Mesothelial cell of epicardium (in vitro differentiated cells): ENCODE measurements at regions not wholly inside any gene's neighbourhood (a gene's known extent, or its start where the extent isn't known, plus 50 kb on each side); places are given as distances from the start of the nearest gene placed in this dataset.
"Not testable (repeated sequence)": the region's sequence is repeated elsewhere in the genome, so short reads cannot be mapped to it uniquely, and the experiment has no call there.

Experiments
- DNase-seq, 2 experiments: peaks; one replicate each; pipeline ENCODE4 v3.0.0; 2021; ENCODE audit warnings: low spot score in 2 of 2; ENCODE audit not compliant: unreplicated experiment in 2 of 2
- H3K27ac Mint-ChIP-seq: 2 replicates; pipeline ENCODE4 v1.8.0; 2021; ENCODE audit warnings: mixed read lengths
- H3K27me3 Mint-ChIP-seq: 2 replicates; pipeline ENCODE4 v1.8.0; 2021; ENCODE audit warnings: low read depth, mixed read lengths
- H3K36me3 Mint-ChIP-seq: 2 replicates; pipeline ENCODE4 v1.8.0; 2021; ENCODE audit warnings: mixed read lengths
- H3K4me1 Mint-ChIP-seq: 2 replicates; pipeline ENCODE4 v1.8.0; 2021; ENCODE audit warnings: mixed read lengths
- H3K4me3 Mint-ChIP-seq: 2 replicates; pipeline ENCODE4 v1.8.0; 2021; ENCODE audit warnings: mild to moderate bottlenecking, moderate library complexity, mixed read lengths
- H3K9me3 Mint-ChIP-seq: 2 replicates; pipeline ENCODE4 v1.8.0; 2021; ENCODE audit warnings: mixed read lengths
- CTCF ChIP-seq: fragments of 200-600 bp; sonication (generic); IDR thresholded peaks from one replicate; pipeline ENCODE4 v1.5.0; 2021; ENCODE audit warnings: antibody characterized with exemption; ENCODE audit not compliant: unreplicated experiment

- no peak for DNase-seq
- H3K4me3 Mint-ChIP-seq: no peak overlapping the region
- no peaks in the 10 kb centered on the region for H3K9me3 Mint-ChIP-seq
- H3K27ac Mint-ChIP-seq: no peak overlapping the region
- peaks cover 20% of the 10 kb centered on the region for H3K27me3 Mint-ChIP-seq
- no peaks in the 10 kb centered on the region for H3K36me3 Mint-ChIP-seq
- H3K4me1 Mint-ChIP-seq: no peaks in the 10 kb centered on the region
- TF ChIP-seq CTCF: no peak
Measured at GRCh38 chr19:27964185-27964584, 1248.8 kb downstream of the UQCRFS1 start.

DNA sequence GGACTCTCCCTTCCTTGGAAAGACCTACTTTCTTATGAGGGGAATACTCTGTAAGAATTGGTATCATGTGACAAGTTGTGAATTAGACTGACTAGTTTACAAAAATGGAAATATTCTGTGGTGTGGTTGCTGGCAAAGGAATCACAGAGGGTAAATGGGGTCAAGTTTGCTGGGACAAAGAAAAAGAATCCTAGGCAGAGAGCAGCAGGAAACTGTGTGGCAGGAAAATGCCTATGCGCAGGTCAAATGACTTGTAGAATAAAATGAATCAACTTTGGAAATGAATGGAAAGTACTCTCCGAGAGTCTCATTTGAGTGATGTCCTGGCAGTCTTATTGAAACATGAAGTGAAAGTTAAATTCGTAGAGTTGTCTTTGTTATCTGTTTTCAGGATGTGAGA, 1250.7 kb downstream of the UQCRFS1 start:
- Mint-ChIP-seq H3K4me1 (no peaks in the 10 kb centered on the region), H3K4me3 (no peak overlapping the region), H3K27me3 (peaks cover 20% of the 10 kb centered on the region), H3K36me3 (no peaks in the 10 kb centered on the region), H3K27ac (no peak overlapping the region), H3K9me3 (no peaks in the 10 kb centered on the region)
- DNase-seq: no peak
- no peak for TF ChIP-seq CTCF

DNA sequence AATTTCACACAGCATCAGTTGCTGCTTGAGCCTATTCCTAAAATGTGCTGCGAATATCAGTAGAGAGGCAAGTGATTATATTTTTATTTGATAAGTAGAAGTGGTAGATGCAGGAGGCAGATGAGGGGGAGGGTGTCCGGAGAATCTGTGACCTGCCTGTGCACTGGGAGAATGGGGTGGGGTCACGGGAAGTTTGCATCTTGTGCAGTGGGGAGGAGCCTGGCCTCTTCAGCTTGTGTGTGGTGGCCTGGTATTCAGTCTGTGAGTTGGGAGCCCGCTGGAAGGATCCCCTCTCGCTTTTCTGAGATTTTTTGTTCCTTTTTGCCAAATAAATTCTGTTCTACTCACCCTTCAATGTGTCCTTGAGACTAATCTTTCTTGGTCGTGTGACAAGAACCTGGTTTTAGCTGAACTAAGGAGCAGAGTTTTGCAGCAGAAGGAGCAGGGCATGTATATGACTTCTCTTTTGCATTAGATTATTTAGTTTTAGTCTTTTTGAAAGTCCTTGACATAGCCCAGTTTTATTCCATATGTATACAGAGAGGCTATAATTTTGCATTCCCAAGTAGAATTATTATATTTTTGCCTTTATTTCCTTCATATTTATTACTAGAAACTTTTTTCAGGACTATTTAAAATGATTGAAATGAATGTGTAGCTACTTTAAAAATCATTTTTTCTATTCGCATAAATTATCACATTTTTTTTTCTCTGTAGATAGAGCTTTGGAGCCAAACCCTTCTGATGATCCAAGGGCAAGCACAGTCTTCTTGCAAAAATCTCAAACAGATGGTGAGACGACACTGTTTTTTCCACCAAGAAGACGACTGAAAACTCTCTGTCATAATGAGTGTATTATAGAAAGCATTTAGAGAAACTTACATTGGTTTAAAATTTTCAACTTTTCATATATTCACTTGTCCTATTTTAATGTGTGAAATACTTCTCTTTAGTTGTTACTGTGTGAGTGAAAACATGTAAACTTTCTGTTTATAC, 1257.2 kb downstream of the UQCRFS1 start:
- no peak for DNase-seq
- Mint-ChIP-seq H3K4me1 (peaks cover 4% of the 10 kb centered on the region), H3K4me3 (no peak overlapping the region), H3K27ac (no peak overlapping the region), H3K9me3 (peaks cover 5% of the 10 kb centered on the region), H3K27me3 (peaks cover 6% of the 10 kb centered on the region), H3K36me3 (no peaks in the 10 kb centered on the region)
- TF ChIP-seq CTCF: no peak

GRCh38 chr19:27942607-27943006, 1270.3 kb downstream of the UQCRFS1 start:
- not testable (repeated sequence) for H3K4me1 Mint-ChIP-seq, DNase-seq, H3K27ac Mint-ChIP-seq, H3K27me3 Mint-ChIP-seq, H3K4me3 Mint-ChIP-seq, H3K36me3 Mint-ChIP-seq
- H3K9me3 Mint-ChIP-seq: peaks cover 55% of the 10 kb centered on the region

- no peaks in the 10 kb centered on the region for H3K27me3 Mint-ChIP-seq
- H3K9me3 Mint-ChIP-seq: peaks cover 59% of the 10 kb centered on the region
- DNase-seq: no peak
- H3K27ac Mint-ChIP-seq: no peak overlapping the region
- TF ChIP-seq CTCF: no peak
- H3K36me3 Mint-ChIP-seq: no peaks in the 10 kb centered on the region
- H3K4me1 Mint-ChIP-seq: no peaks in the 10 kb centered on the region
- H3K4me3 Mint-ChIP-seq: no peak overlapping the region
Measured at GRCh38 chr19:27936139-27936538, 1276.8 kb downstream of the UQCRFS1 start.

DNA sequence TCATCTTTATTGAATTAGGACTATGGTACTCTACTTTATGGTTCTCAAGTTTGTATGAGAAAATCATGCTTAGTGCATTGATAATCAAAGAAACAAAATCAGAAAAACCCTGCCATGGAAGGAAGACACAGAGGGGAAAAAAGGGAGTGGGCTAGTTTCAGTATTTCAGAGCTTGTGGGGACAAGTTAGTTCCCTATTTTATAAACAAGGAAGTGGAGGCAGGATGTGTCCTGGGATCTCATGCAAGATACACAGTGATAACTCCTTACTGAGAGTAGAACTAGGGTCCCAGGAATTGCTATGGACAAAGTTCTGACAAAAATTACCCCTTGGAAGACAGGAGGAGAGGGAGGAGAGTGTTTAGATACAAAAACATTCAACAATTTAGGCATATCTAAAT, 1277.3 kb downstream of the UQCRFS1 start:
- no peak overlapping the region for H3K27ac Mint-ChIP-seq
- H3K9me3 Mint-ChIP-seq: peaks cover 59% of the 10 kb centered on the region
- no peak for TF ChIP-seq CTCF
- no peaks in the 10 kb centered on the region for H3K27me3 Mint-ChIP-seq
- H3K4me3 Mint-ChIP-seq: no peak overlapping the region
- no peaks in the 10 kb centered on the region for H3K36me3 Mint-ChIP-seq
- no peak for DNase-seq
- H3K4me1 Mint-ChIP-seq: no peaks in the 10 kb centered on the region
